SU-DHL-6 (cell line): ENCODE measurements at regions not wholly inside any gene's neighbourhood (a gene's known extent, or its start where the extent isn't known, plus 50 kb on each side); places are given as distances from the start of the nearest gene placed in this dataset.
"Not testable (repeated sequence)": the region's sequence is repeated elsewhere in the genome, so short reads cannot be mapped to it uniquely, and the experiment has no call there.

ENCODE experiments used
- H2AFZ ChIP-seq: fragments of 200-600 bp; sonication (generic); 2 replicates; pipeline ENCODE4 v1.6.1; 2014; ENCODE audit warnings: low read depth, mild to moderate bottlenecking, moderate library complexity, mixed read lengths, antibody characterized with exemption, low read length; ENCODE audit not compliant: severe bottlenecking
- H3F3A ChIP-seq: fragments of 200-600 bp; shearing (Covaris generic); 2 replicates; pipeline ENCODE4 v1.6.0; 2016; ENCODE audit warnings: antibody characterized with exemption, mild to moderate bottlenecking; ENCODE audit not compliant: insufficient read depth
- H3K27ac ChIP-seq: fragments of 200-600 bp; sonication (generic); 2 replicates; pipeline ENCODE4 v1.5.1; 2016; ENCODE audit warnings: low read depth, mild to moderate bottlenecking, low read length, moderate library complexity, mixed read lengths
- H3K27me3 ChIP-seq: fragments of 200-600 bp; sonication (generic), shearing (Covaris generic); 2 replicates; pipeline ENCODE4 v1.6.0; 2014; ENCODE audit warnings: mild to moderate bottlenecking, low read length
- H3K36me3 ChIP-seq: fragments of 200-600 bp; sonication (generic); 2 replicates; pipeline ENCODE4 v1.6.1; 2014; ENCODE audit warnings: mild to moderate bottlenecking, low read length, mixed read lengths
- H3K4me2 ChIP-seq: fragments of 300-600, 200-600 bp; shearing (Covaris generic), sonication (generic); 2 replicates; pipeline ENCODE4 v1.6.0; 2014; ENCODE audit warnings: low read length, low read depth, mild to moderate bottlenecking; ENCODE audit not compliant: poor library complexity, severe bottlenecking
- H3K4me3 ChIP-seq: fragments of 200-600 bp; sonication (generic); 2 replicates; pipeline ENCODE4 v1.5.1; 2014; ENCODE audit warnings: antibody characterized with exemption, low read length, mild to moderate bottlenecking, mixed read lengths; ENCODE audit not compliant: insufficient read depth, poor library complexity, severe bottlenecking
- H3K79me2 ChIP-seq: fragments of 200-600 bp; sonication (generic); 2 replicates; pipeline ENCODE4 v1.6.1; 2014; ENCODE audit warnings: mild to moderate bottlenecking, low read length, moderate library complexity; ENCODE audit not compliant: insufficient read depth
- H3K9ac ChIP-seq: fragments of 200-600 bp; sonication (generic); 2 replicates; pipeline ENCODE4 v1.7.0; 2014; ENCODE audit warnings: mild to moderate bottlenecking, low read length
- H3K9me2 ChIP-seq: fragments of 200-600 bp; sonication (generic); replicated peaks from 2 replicates; pipeline ENCODE4 v1.6.1; 2014; ENCODE audit warnings: low read length; ENCODE audit not compliant: insufficient read depth
- H3K9me3 ChIP-seq: fragments of 200-600 bp; sonication (generic); 2 replicates; pipeline ENCODE4 v1.6.1; 2014; ENCODE audit warnings: low read length, mixed read lengths; ENCODE audit not compliant: insufficient read depth
- H4K20me1 ChIP-seq: fragments of 200-600 bp; sonication (generic); 2 replicates; pipeline ENCODE4 v1.6.1; 2014; ENCODE audit warnings: low read depth, mild to moderate bottlenecking, antibody characterized with exemption, low read length, moderate library complexity, mixed read lengths
- EZH2phosphoT487 ChIP-seq: fragments of 200-600 bp; sonication (generic), shearing (Covaris generic); conservative IDR thresholded peaks from 2 replicates; pipeline ENCODE4 v1.6.1; 2018; ENCODE audit warnings: mild to moderate bottlenecking, antibody characterized with exemption, low read length, moderate library complexity, mixed read lengths
- TF ChIP-seq, protein P1 (sequence below): fragments of 200-600 bp; sonication (generic); IDR thresholded peaks from one replicate; pipeline ENCODE4 v1.5.1; 2017; ENCODE audit warnings: antibody characterized with exemption, mild to moderate bottlenecking, low read length, moderate library complexity; ENCODE audit not compliant: insufficient read depth, poor library complexity, severe bottlenecking

GRCh38 chr6:121682666-121683065, 247.2 kb downstream of the GJA1 start:
- no peak for TF ChIP-seq EZH2phosphoT487
- TF ChIP-seq, protein P1, sequence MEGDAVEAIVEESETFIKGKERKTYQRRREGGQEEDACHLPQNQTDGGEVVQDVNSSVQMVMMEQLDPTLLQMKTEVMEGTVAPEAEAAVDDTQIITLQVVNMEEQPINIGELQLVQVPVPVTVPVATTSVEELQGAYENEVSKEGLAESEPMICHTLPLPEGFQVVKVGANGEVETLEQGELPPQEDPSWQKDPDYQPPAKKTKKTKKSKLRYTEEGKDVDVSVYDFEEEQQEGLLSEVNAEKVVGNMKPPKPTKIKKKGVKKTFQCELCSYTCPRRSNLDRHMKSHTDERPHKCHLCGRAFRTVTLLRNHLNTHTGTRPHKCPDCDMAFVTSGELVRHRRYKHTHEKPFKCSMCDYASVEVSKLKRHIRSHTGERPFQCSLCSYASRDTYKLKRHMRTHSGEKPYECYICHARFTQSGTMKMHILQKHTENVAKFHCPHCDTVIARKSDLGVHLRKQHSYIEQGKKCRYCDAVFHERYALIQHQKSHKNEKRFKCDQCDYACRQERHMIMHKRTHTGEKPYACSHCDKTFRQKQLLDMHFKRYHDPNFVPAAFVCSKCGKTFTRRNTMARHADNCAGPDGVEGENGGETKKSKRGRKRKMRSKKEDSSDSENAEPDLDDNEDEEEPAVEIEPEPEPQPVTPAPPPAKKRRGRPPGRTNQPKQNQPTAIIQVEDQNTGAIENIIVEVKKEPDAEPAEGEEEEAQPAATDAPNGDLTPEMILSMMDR = no peak
- no peak overlapping the region for H3K4me3 ChIP-seq
- no peak overlapping the region for H3K4me2 ChIP-seq
- H3K79me2 ChIP-seq = no peaks in the 10 kb centered on the region
- H3K27ac ChIP-seq = no peak overlapping the region
- H3F3A ChIP-seq = no peaks in the 10 kb centered on the region
- no peaks in the 10 kb centered on the region for H3K9me3 ChIP-seq
- H2AFZ ChIP-seq = no peak overlapping the region
- H3K27me3 ChIP-seq = no peaks in the 10 kb centered on the region
- H3K9ac ChIP-seq = no peak overlapping the region
- H4K20me1 ChIP-seq = no peaks in the 10 kb centered on the region
- H3K9me2 ChIP-seq = no peaks in the 10 kb centered on the region
- H3K36me3 ChIP-seq = no peaks in the 10 kb centered on the region

DNA sequence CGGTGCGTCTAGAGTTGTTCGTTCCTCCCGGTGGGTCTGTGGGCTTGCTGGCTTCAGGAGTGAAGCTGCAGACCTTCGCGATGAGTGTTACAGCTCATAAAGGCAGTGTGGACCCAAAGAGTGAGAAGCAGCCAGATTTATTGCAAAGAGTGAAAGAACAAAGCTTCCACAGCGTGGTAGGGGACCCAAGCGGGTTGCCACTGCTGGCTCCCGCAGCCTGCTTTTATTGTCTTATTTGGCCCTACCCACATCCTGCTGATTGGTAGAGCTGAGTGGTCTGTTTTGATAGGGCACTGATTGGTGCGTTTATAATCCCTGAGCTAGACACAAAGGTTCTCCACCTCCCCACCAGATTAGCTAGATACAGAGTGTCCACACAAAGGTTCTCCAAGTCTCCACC, 250.4 kb downstream of the GJA1 start:
- H3K9me2 ChIP-seq, H2AFZ ChIP-seq, H3K27ac ChIP-seq, H3K27me3 ChIP-seq, H3K9me3 ChIP-seq, H3K4me2 ChIP-seq, H3F3A ChIP-seq, H3K36me3 ChIP-seq, H3K9ac ChIP-seq, H3K4me3 ChIP-seq, H4K20me1 ChIP-seq, H3K79me2 ChIP-seq: not testable (repeated sequence)

GRCh38 chr6:121686611-121687023, 251.2 kb downstream of the GJA1 start:
- no peak overlapping the region for H3K4me3 ChIP-seq
- H3K9me3 ChIP-seq = no peaks in the 10 kb centered on the region; the same call in 1 of the 2 replicates
- H3K27ac ChIP-seq = no peak overlapping the region
- H3K36me3 ChIP-seq = no peaks in the 10 kb centered on the region
- no peak overlapping the region for H3K4me2 ChIP-seq
- no peaks in the 10 kb centered on the region for H3K79me2 ChIP-seq
- no peaks in the 10 kb centered on the region for H3F3A ChIP-seq
- H2AFZ ChIP-seq = no peak overlapping the region
- no peaks in the 10 kb centered on the region for H3K27me3 ChIP-seq
- no peak overlapping the region for H3K9ac ChIP-seq
- H3K9me2 ChIP-seq = no peaks in the 10 kb centered on the region
- TF ChIP-seq, protein P1 = no peak
- no peak for TF ChIP-seq EZH2phosphoT487
- no peaks in the 10 kb centered on the region for H4K20me1 ChIP-seq

GRCh38 chr6:121688974-121689373, 253.5 kb downstream of the GJA1 start:
- H3K4me3 ChIP-seq = no peak overlapping the region
- no peaks in the 10 kb centered on the region for H3K36me3 ChIP-seq
- no peak overlapping the region for H3K4me2 ChIP-seq
- no peaks in the 10 kb centered on the region for H4K20me1 ChIP-seq
- no peaks in the 10 kb centered on the region for H3K79me2 ChIP-seq
- H2AFZ ChIP-seq = no peak overlapping the region
- H3K9me2 ChIP-seq = no peaks in the 10 kb centered on the region
- TF ChIP-seq, protein P1 = no peak
- no peak for TF ChIP-seq EZH2phosphoT487
- no peaks in the 10 kb centered on the region for H3K27me3 ChIP-seq
- H3K9ac ChIP-seq = no peak overlapping the region
- H3F3A ChIP-seq = no peaks in the 10 kb centered on the region
- no peaks in the 10 kb centered on the region; the same call in 1 of the 2 replicates for H3K9me3 ChIP-seq
- H3K27ac ChIP-seq = no peak overlapping the region
